ENCODE measurements at regions not wholly inside any gene's neighbourhood (a gene's known extent, or its start where the extent isn't known, plus 50 kb on each side); places are given as distances from the start of the nearest gene placed in this dataset.

- intact Hi-C loops (cut with micrococcal nuclease): no loop called here
Measured at GRCh38 chr16:16871196-16871595, 492.3 kb downstream of the NPIPA7 start.

GRCh38 chr16:16877061-16877460 is 498.1 kb downstream of the NPIPA7 start:
- intact Hi-C loops (cut with micrococcal nuclease): no loop called here

GRCh38 chr16:16879567-16880251 is 500.8 kb downstream of the NPIPA7 start:
- intact Hi-C loops (cut with micrococcal nuclease): no loop called here

GRCh38 chr16:16881814-16882213 is 502.9 kb downstream of the NPIPA7 start:
- intact Hi-C loops (cut with micrococcal nuclease): no loop called here

GRCh38 chr16:16882766-16883165 is 503.8 kb downstream of the NPIPA7 start:
- intact Hi-C loops (cut with micrococcal nuclease): no loop called here

- intact Hi-C loops (cut with micrococcal nuclease): no loop called here
Measured at GRCh38 chr16:16884451-16884850, 505.5 kb downstream of the NPIPA7 start.

- intact Hi-C loops (cut with micrococcal nuclease): no loop called here
Measured at GRCh38 chr16:16887193-16887592, 508.3 kb downstream of the NPIPA7 start.

- intact Hi-C loops (cut with micrococcal nuclease): no loop called here
Measured at GRCh38 chr16:16890964-16891363, 512.0 kb downstream of the NPIPA7 start.

- intact Hi-C loops (cut with micrococcal nuclease): no loop called here
Measured at GRCh38 chr16:16904601-16905000, 525.7 kb downstream of the NPIPA7 start.

GRCh38 chr16:16905850-16906249 is 526.9 kb downstream of the NPIPA7 start:
- intact Hi-C loops (cut with micrococcal nuclease): no loop called here

GRCh38 chr16:16907089-16907488 is 528.1 kb downstream of the NPIPA7 start:
- intact Hi-C loops (cut with micrococcal nuclease): no loop called here

- intact Hi-C loops (cut with micrococcal nuclease): no loop called here
Measured at GRCh38 chr16:16908077-16908476, 529.1 kb downstream of the NPIPA7 start.

GRCh38 chr16:16909126-16909525 is 530.2 kb downstream of the NPIPA7 start:
- intact Hi-C loops (cut with micrococcal nuclease): no loop called here

- intact Hi-C loops (cut with micrococcal nuclease): no loop called here
Measured at GRCh38 chr16:16910666-16911065, 531.7 kb downstream of the NPIPA7 start.

- intact Hi-C loops (cut with micrococcal nuclease): no loop called here
Measured at GRCh38 chr16:16915771-16916170, 536.8 kb downstream of the NPIPA7 start.

- intact Hi-C loops (cut with micrococcal nuclease): no loop called here
Measured at GRCh38 chr16:16917191-16917785, 538.3 kb downstream of the NPIPA7 start.

GRCh38 chr16:16923479-16923878 is 544.5 kb downstream of the NPIPA7 start:
- intact Hi-C loops (cut with micrococcal nuclease): no loop called here

- intact Hi-C loops (cut with micrococcal nuclease): no loop called here
Measured at GRCh38 chr16:16924613-16925012, 545.7 kb downstream of the NPIPA7 start.

- intact Hi-C loops (cut with micrococcal nuclease): no loop called here
Measured at GRCh38 chr16:16925432-16925831, 545.3 kb downstream of the XYLT1 start.

- intact Hi-C loops (cut with micrococcal nuclease): no loop called here
Measured at GRCh38 chr16:16928532-16929109, 542.1 kb downstream of the XYLT1 start.

GRCh38 chr16:16930309-16931000 is 540.3 kb downstream of the XYLT1 start:
- intact Hi-C loops (cut with micrococcal nuclease): no loop called here

- intact Hi-C loops (cut with micrococcal nuclease): no loop called here
Measured at GRCh38 chr16:16933861-16934260, 536.9 kb downstream of the XYLT1 start.

All from T-helper 2 cell treated with Interferon-gamma antibody and Interleukin-4, amounts not matched to agents 100 ng/mL and 5 ng/mL, for 36 hours (primary cell).